ENCODE measurements at regions not wholly inside any gene's neighbourhood (a gene's known extent, or its start where the extent isn't known, plus 50 kb on each side); places are given as distances from the start of the nearest gene placed in this dataset.
"Not testable (repeated sequence)": the region's sequence is repeated elsewhere in the genome, so short reads cannot be mapped to it uniquely, and the experiment has no call there.

- DNase-seq (ENCODE audit: low read depth in 2 of 2): no peak
Measured at GRCh38 chr5:159784993-159785392, 131.3 kb upstream of the ADRA1B start.

GRCh38 chr5:159785656-159786055 is 130.6 kb upstream of the ADRA1B start:
- no peak for DNase-seq (ENCODE audit: low read depth in 2 of 2)

- DNase-seq (ENCODE audit: low read depth in 2 of 2): no peak
Measured at GRCh38 chr5:159786201-159786600, 130.1 kb upstream of the ADRA1B start.

DNA sequence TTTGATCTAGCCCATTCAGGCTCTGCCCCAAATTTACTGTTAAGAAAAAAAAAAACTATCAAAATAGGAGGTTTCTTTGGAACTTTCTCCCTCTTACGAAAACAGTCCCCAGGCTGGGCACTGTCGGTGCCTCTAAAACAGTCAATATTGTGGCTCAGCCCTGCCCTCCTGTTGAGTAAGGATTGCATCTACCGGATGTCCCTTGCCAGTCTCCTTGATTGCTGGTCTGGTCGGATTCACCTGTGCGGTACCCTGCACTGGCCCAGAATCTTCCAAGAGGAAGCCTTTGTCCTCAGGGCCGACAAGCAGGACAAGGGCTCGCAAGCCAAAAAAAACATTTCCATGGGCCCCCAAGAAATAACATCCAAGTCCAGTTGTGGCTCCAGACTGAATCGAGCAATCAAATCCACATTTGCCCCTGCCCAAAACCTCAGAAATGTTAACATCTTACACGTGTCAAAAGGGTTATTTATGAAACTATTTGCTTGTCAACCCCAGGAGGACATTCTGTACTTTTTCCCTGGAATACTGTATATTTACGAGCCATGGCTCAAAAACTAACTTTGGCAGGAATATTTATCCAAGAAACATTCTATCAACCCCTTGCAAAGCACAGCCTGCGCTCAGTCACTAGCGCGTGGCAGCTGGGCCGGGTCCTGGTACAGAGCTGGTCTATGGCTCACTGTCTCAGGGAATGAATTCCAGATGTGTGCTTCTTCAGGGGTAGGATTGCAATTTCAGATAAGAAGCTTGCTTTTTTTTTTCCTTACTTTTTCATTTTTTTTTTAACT is 129.2 kb upstream of the ADRA1B start:
- no peak for DNase-seq (ENCODE audit: low read depth in 2 of 2)

DNA sequence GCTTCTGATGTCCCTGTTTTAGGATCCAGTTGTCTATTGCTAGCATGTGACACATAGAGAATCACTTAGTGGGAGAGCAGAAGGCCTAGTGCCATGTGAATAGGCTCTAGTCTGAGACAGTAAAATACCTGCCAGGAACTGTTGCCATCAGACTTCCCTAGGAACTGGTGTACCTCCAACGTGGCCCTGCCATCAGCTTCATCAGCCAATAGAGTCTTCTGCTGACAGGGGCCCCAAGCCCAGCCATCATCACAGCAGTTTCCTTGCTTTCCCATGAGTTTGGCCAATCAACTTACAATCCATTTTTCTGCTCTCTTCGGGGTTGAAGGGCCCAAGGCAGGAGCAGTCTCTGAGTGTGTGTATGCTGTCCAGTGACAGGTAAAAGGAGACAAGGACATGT is 128.4 kb upstream of the ADRA1B start:
- DNase-seq (ENCODE audit: low read depth in 2 of 2): no peak

- no peak for DNase-seq (ENCODE audit: low read depth in 2 of 2)
Measured at GRCh38 chr5:159788835-159789331, 127.4 kb upstream of the ADRA1B start.

- DNase-seq (ENCODE audit: low read depth in 2 of 2): no peak
Measured at GRCh38 chr5:159792180-159792579, 124.1 kb upstream of the ADRA1B start.

DNA sequence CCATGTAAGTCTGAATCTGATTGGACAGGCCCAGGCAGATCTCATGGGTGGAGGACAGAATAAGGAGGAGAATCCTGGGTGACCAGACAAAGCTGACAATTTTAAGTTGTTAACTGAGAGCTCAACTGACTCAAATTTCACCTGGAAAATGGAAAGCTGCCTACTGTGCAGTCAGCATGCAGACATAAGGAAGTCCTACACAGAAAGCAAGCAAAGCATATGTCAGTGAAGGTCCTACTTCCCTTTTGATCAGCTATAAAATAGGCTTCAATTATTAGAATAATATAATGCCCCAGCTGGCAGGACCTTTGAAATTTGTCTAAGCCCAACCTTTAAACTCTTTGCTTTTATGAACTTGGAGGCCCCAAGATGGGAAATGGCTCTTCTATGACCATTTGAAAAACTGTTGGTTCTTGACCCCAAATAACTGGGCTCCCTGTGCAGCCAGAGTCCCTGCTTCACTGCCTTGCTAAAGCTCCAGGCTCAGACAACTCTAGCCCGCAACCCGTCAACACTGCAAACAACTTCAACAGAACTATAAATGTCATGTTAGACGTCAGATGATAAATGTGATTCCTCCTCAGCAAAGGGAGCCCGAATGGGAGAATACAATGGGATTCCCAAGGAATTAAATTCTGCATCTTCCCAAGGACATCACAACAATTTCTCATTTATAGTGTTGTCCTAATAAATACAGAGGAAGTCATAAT is 118.9 kb upstream of the ADRA1B start:
- no peak for DNase-seq (ENCODE audit: low read depth in 2 of 2)

- no peak for DNase-seq (ENCODE audit: low read depth in 2 of 2)
Measured at GRCh38 chr5:159799701-159800100, 116.6 kb upstream of the ADRA1B start.

GRCh38 chr5:159800131-159800840 is 116.0 kb upstream of the ADRA1B start:
- DNase-seq (ENCODE audit: low read depth in 2 of 2): no peak

GRCh38 chr5:159801303-159801702 is 115.0 kb upstream of the ADRA1B start:
- DNase-seq (ENCODE audit: low read depth in 2 of 2): no peak

- DNase-seq (ENCODE audit: low read depth in 2 of 2): no peak
Measured at GRCh38 chr5:159802661-159803060, 113.6 kb upstream of the ADRA1B start.

- no peak for DNase-seq (ENCODE audit: low read depth in 2 of 2)
Measured at GRCh38 chr5:159804121-159804520, 112.2 kb upstream of the ADRA1B start.

- no peak for DNase-seq (ENCODE audit: low read depth in 2 of 2)
Measured at GRCh38 chr5:159805021-159805420, 111.3 kb upstream of the ADRA1B start.

- not testable (repeated sequence) for DNase-seq (ENCODE audit: low read depth in 2 of 2)
Measured at GRCh38 chr5:159807135-159807534, 109.1 kb upstream of the ADRA1B start.

- no peak for DNase-seq (ENCODE audit: low read depth in 2 of 2)
Measured at GRCh38 chr5:159807586-159807985, 108.7 kb upstream of the ADRA1B start.

DNA sequence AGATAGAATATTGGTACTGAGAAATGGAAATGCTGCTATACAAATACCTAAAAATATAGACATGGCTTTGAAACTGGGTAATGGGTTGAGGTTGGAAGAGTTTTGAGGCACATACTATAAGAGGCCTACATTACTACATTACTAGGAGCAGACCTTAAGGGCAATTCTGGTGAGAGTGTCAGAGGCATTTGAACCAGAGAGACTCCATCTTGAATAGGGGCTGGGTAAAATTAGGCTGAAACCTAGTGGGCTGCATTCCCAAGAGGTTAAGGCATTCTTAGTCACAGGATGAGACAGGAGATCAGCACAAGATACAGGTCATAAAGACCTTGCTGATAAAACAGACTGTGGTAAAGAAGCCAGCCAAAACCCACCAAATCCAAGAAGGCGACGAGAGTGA is 104.6 kb upstream of the ADRA1B start:
- no peak for DNase-seq (ENCODE audit: low read depth in 2 of 2)

DNA sequence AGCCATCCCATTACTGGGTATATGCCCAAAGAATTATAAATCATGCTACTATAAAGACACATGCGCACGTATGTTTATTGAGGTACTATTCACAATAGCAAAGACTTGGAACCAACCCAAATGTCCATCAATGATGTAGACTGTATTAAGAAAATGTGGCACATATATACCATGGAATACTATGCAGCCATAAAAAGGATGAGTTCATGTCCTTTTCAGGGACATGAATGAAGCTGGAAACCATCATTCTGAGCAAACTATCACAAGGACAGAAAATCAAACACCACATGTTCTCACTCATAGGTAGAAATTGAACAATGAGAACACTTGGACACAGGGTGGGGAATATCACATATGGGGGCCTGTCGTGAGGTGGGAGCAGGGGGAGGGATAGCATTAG is 103.5 kb upstream of the ADRA1B start:
- DNase-seq (ENCODE audit: low read depth in 2 of 2): not testable (repeated sequence)

GRCh38 chr5:159814222-159814621 is 102.1 kb upstream of the ADRA1B start:
- no peak for DNase-seq (ENCODE audit: low read depth in 2 of 2)

GRCh38 chr5:159814805-159815585 is 101.3 kb upstream of the ADRA1B start:
- DNase-seq (ENCODE audit: low read depth in 2 of 2): no peak

- DNase-seq (ENCODE audit: low read depth in 2 of 2): no peak
Measured at GRCh38 chr5:159817262-159818029, 98.8 kb upstream of the ADRA1B start.

All from stimulated activated CD4-positive, alpha-beta T cell treated with anti-CD3 and anti-CD28 coated beads, Interleukin-1b, Interleukin-23, amount 100 ng/mL, for 1 hour (primary cell).